Loucy (cell line): ENCODE measurements at regions not wholly inside any gene's neighbourhood (a gene's known extent, or its start where the extent isn't known, plus 50 kb on each side); places are given as distances from the start of the nearest gene placed in this dataset.

ENCODE experiments used
- H2AFZ ChIP-seq: fragments of 200-600 bp; sonication (generic); 2 replicates; pipeline ENCODE4 v1.6.0; 2016; ENCODE audit warnings: antibody characterized with exemption, mild to moderate bottlenecking, low read length, moderate library complexity
- H3F3A ChIP-seq: fragments of 200-600 bp; 2 replicates; pipeline ENCODE4 v1.6.0; 2016; ENCODE audit warnings: antibody characterized with exemption, low read depth, mild to moderate bottlenecking
- H3K27me3 ChIP-seq: fragments of 200-600 bp; sonication (generic); 2 replicates; pipeline ENCODE4 v1.6.1; 2014; ENCODE audit warnings: low read length, mild to moderate bottlenecking; ENCODE audit not compliant: insufficient read depth, poor library complexity, severe bottlenecking
- H3K36me3 ChIP-seq: fragments of 200-600 bp; sonication (generic); 2 replicates; pipeline ENCODE4 v1.6.1; 2016; ENCODE audit warnings: low read length; ENCODE audit not compliant: insufficient read depth
- H3K4me1 ChIP-seq: fragments of 200-600 bp; sonication (generic); 2 replicates; pipeline ENCODE4 v1.5.1; 2014; ENCODE audit warnings: low read length, mild to moderate bottlenecking; ENCODE audit not compliant: insufficient read depth, poor library complexity, severe bottlenecking
- H3K4me2 ChIP-seq: fragments of 200-600 bp; sonication (generic); 2 replicates; pipeline ENCODE4 v1.6.0; 2014; ENCODE audit warnings: antibody characterized with exemption, low read length, low read depth, mild to moderate bottlenecking; ENCODE audit not compliant: poor library complexity, severe bottlenecking
- H3K4me3 ChIP-seq: fragments of 200-600 bp; sonication (generic); 2 replicates; pipeline ENCODE4 v1.5.1; 2014; ENCODE audit warnings: low read length, mild to moderate bottlenecking, mixed read lengths; ENCODE audit not compliant: poor library complexity, severe bottlenecking
- H3K79me2 ChIP-seq: fragments of 200-600 bp; sonication (generic); 2 replicates; pipeline ENCODE4 v1.6.1; 2014; ENCODE audit warnings: low read length; ENCODE audit not compliant: insufficient read depth
- H3K9ac ChIP-seq: fragments of 200-600 bp; sonication (generic); 2 replicates; pipeline ENCODE4 v1.6.0; 2014; ENCODE audit warnings: mild to moderate bottlenecking, low read depth, low read length, moderate library complexity; ENCODE audit not compliant: poor library complexity, severe bottlenecking
- H3K9me2 ChIP-seq: fragments of 200-600 bp; sonication (generic); replicated peaks from 2 replicates; pipeline ENCODE4 v1.6.1; 2016; ENCODE audit warnings: low read depth, low read length, mixed read lengths
- H3K9me3 ChIP-seq: fragments of 200-600 bp; sonication (generic); 2 replicates; pipeline ENCODE4 v1.6.1; 2014; ENCODE audit warnings: mild to moderate bottlenecking, antibody characterized with exemption, low read length, low read depth; ENCODE audit not compliant: insufficient read depth
- H4K20me1 ChIP-seq: fragments of 200-600 bp; sonication (generic); 2 replicates; pipeline ENCODE4 v1.6.0; 2014; ENCODE audit warnings: antibody characterized with exemption, low read length, mild to moderate bottlenecking; ENCODE audit not compliant: insufficient read depth, poor library complexity, severe bottlenecking
- EZH2phosphoT487 ChIP-seq: fragments of 200-600 bp; IDR thresholded peaks from 2 replicates; pipeline ENCODE4 v1.6.1; 2018; ENCODE audit warnings: antibody characterized with exemption, mild to moderate bottlenecking, moderate library complexity, borderline replicate concordance
- TF ChIP-seq, protein P1 (sequence below): fragments of 200-600 bp; sonication (generic); conservative IDR thresholded peaks from 2 replicates; pipeline ENCODE4 v1.5.1; 2014; ENCODE audit warnings: mild to moderate bottlenecking, antibody characterized with exemption, low read length

DNA sequence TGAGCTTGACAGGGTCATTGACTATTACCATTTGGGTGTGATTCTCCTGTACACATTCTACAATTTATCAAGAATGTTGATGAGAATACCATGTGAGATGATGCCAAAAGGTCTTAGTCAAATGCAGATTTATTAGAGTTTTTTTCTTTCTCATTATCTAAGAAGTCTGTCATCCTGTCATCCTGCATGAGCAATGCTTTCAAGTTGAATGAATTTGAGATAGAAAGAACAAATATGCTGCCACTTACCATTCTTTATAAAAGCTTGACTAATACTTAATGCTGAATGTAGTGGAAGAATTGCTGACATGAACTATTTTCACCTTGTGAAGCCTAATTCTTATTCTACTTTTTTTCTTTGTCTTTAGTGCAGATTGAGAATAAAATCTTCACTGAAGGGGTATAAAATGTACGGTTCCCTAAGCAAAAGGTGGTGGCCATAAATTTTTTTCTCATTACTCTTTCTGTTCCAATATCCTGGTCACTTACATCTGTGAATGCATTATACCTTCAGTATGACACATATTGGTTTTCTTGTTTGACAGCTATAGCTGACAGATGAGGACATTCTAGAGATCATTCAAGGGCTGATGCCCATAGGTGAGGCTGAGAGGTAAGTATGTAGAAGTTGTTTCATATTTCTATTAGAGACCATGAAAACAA is 1434.7 kb downstream of the SLITRK1 start:
- no peaks in the 10 kb centered on the region for H3K27me3 ChIP-seq
- no peaks in the 10 kb centered on the region for H4K20me1 ChIP-seq
- no peak for TF ChIP-seq EZH2phosphoT487
- TF ChIP-seq, protein P1, sequence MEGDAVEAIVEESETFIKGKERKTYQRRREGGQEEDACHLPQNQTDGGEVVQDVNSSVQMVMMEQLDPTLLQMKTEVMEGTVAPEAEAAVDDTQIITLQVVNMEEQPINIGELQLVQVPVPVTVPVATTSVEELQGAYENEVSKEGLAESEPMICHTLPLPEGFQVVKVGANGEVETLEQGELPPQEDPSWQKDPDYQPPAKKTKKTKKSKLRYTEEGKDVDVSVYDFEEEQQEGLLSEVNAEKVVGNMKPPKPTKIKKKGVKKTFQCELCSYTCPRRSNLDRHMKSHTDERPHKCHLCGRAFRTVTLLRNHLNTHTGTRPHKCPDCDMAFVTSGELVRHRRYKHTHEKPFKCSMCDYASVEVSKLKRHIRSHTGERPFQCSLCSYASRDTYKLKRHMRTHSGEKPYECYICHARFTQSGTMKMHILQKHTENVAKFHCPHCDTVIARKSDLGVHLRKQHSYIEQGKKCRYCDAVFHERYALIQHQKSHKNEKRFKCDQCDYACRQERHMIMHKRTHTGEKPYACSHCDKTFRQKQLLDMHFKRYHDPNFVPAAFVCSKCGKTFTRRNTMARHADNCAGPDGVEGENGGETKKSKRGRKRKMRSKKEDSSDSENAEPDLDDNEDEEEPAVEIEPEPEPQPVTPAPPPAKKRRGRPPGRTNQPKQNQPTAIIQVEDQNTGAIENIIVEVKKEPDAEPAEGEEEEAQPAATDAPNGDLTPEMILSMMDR = no peak
- H3K36me3 ChIP-seq = no peaks in the 10 kb centered on the region
- H3K9me3 ChIP-seq = no peaks in the 10 kb centered on the region
- no peaks in the 10 kb centered on the region for H3K79me2 ChIP-seq
- H3K4me1 ChIP-seq = no peaks in the 10 kb centered on the region
- no peak overlapping the region for H3K4me3 ChIP-seq
- no peak overlapping the region for H3K4me2 ChIP-seq
- no peaks in the 10 kb centered on the region for H3F3A ChIP-seq
- no peak overlapping the region for H3K9ac ChIP-seq
- H2AFZ ChIP-seq = no peak overlapping the region
- H3K9me2 ChIP-seq = no peaks in the 10 kb centered on the region

DNA sequence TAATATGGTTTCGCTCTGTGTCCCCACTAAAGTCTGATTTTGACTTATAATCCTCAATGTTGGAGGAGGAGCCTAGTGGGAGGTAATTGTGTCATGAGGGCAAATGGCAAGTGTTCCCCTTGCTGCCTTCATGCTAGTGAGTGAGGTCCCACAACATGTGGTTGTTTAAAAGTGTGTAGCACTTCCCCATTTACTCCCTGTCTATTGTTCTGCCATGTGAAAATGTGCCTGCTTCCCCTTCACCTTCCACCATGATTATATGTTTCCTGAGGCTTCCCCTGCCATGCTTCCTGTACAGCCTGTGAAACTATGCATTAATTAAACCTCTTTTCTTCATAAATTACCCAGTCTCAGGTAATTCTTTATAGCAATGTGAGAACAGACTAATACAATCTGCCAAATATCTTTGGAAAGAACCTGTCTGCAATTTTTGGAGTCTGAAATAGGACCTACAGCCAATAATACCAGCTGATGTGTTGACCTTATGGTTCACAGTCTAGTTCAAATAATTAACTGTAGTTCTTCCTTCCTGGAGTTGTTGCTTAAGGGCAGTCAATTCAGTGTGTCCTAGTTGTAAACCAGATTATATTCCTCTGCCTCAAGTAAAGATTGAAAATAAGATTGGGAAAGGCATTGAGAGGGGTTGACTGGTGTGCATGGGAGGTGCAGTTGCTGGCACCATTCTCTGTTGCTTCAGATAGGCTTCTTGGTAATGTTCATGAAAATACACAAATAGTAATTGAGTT is 1442.9 kb downstream of the SLITRK1 start:
- H3K9me2 ChIP-seq = no peaks in the 10 kb centered on the region
- no peaks in the 10 kb centered on the region for H3F3A ChIP-seq
- H3K4me1 ChIP-seq = no peaks in the 10 kb centered on the region
- H3K9me3 ChIP-seq = no peaks in the 10 kb centered on the region
- H3K9ac ChIP-seq = no peak overlapping the region
- H2AFZ ChIP-seq = no peak overlapping the region
- H3K36me3 ChIP-seq = no peaks in the 10 kb centered on the region
- no peak overlapping the region for H3K4me2 ChIP-seq
- H4K20me1 ChIP-seq = no peaks in the 10 kb centered on the region
- H3K27me3 ChIP-seq = no peaks in the 10 kb centered on the region
- H3K4me3 ChIP-seq = no peak overlapping the region
- TF ChIP-seq EZH2phosphoT487 = no peak
- TF ChIP-seq, protein P1 = no peak
- H3K79me2 ChIP-seq = no peaks in the 10 kb centered on the region

DNA sequence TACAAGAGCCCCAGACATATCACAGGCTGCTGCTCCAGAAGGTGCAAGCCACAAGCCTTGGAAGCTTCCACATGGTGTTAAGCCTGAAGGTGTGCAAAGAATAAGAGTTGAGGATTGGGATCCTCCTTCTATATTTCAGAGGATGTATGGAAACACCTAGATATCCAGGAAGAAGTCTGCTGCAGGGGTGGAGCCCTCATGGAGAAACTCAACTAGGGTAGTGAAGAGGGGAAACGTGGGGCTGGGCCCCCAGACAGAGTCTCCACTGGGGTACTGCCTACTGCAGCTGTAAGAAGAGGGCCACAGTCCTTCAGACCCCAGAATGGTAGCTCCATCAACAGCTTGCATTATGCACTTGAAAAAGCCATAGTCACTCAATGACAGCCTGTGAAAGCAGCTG is 1444.0 kb downstream of the SLITRK1 start:
- Histone ChIP-seq H3K36me3 (no peaks in the 10 kb centered on the region), H3K4me3 (no peak overlapping the region), H3K4me1 (no peaks in the 10 kb centered on the region), H3K9me2 (no peaks in the 10 kb centered on the region), H3K79me2 (no peaks in the 10 kb centered on the region), H3K9me3 (no peaks in the 10 kb centered on the region), H3F3A (no peaks in the 10 kb centered on the region), H2AFZ (no peak overlapping the region), H3K27me3 (no peaks in the 10 kb centered on the region), H3K9ac (no peak overlapping the region), H3K4me2 (no peak overlapping the region), H4K20me1 (no peaks in the 10 kb centered on the region)
- TF ChIP-seq, protein P1 = no peak
- TF ChIP-seq EZH2phosphoT487 = no peak
